Endodermal cell (in vitro differentiated cells): ENCODE measurements at regions not wholly inside any gene's neighbourhood (a gene's known extent, or its start where the extent isn't known, plus 50 kb on each side); places are given as distances from the start of the nearest gene placed in this dataset.

Experiments
- DNase-seq: peaks from one replicate; pipeline ENCODE4 v3.0.0-alpha.2; 2017
- H3K27ac ChIP-seq: 2 replicates; pipeline ENCODE4 v1.5.1; 2013; ENCODE audit warnings: mild to moderate bottlenecking, low read depth, low read length, moderate library complexity
- H3K27me3 ChIP-seq: 2 replicates; pipeline ENCODE4 v1.6.1; 2013; ENCODE audit warnings: mild to moderate bottlenecking, low read length, moderate library complexity; ENCODE audit not compliant: insufficient read depth, control insufficient read depth, poor library complexity, severe bottlenecking
- H3K36me3 ChIP-seq: 2 replicates; pipeline ENCODE4 v1.7.0; 2013; ENCODE audit warnings: mild to moderate bottlenecking, low read length, moderate library complexity; ENCODE audit not compliant: control insufficient read depth, insufficient read depth
- H3K4me1 ChIP-seq: one replicate; pipeline ENCODE4 v1.7.0; 2013; ENCODE audit warnings: low read length; ENCODE audit not compliant: control insufficient read depth, insufficient read depth
- H3K4me3 ChIP-seq: 2 replicates; pipeline ENCODE4 v1.5.1; 2013; ENCODE audit warnings: mild to moderate bottlenecking, low read length, moderate library complexity
- H3K9ac ChIP-seq: 2 replicates; pipeline ENCODE4 v1.6.1; 2013; ENCODE audit warnings: mild to moderate bottlenecking, low read length, moderate library complexity; ENCODE audit not compliant: poor library complexity, severe bottlenecking; ENCODE audit errors: extremely low read depth
- H3K9me3 ChIP-seq: 2 replicates; pipeline ENCODE4 v1.6.1; 2013; ENCODE audit warnings: mild to moderate bottlenecking, low read length, moderate library complexity; ENCODE audit not compliant: control insufficient read depth
- H3K27ac Mint-ChIP-seq: 2 replicates; pipeline ENCODE4 v1.8.0; 2020; ENCODE audit warnings: mixed read lengths
- H3K27me3 Mint-ChIP-seq: 2 replicates; pipeline ENCODE4 v1.8.0; 2021; ENCODE audit warnings: mild to moderate bottlenecking, mixed read lengths; ENCODE audit not compliant: insufficient read depth
- H3K36me3 Mint-ChIP-seq: 2 replicates; pipeline ENCODE4 v1.8.0; 2020; ENCODE audit warnings: low read depth, mixed read lengths
- H3K4me1 Mint-ChIP-seq: 2 replicates; pipeline ENCODE4 v1.8.0; 2020; ENCODE audit warnings: mixed read lengths
- H3K4me3 Mint-ChIP-seq: 2 replicates; pipeline ENCODE4 v1.8.0; 2020; ENCODE audit warnings: mild to moderate bottlenecking, moderate library complexity, mixed read lengths
- H3K9me3 Mint-ChIP-seq: 2 replicates; pipeline ENCODE4 v1.8.0; 2020; ENCODE audit warnings: mild to moderate bottlenecking, mixed read lengths
- WGBS, 2 experiments: methylation state at CpG; one replicate each; pipeline versions ENCODE4 v1.1.5 to v1.1.7; 2013; ENCODE audit warnings: missing lambda C conversion rate in 2 of 2, mixed read lengths in 1 of 2; ENCODE audit not compliant: insufficient coverage in 1 of 2, insufficient read length in 1 of 2; 5-methylcytosine and 5-hydroxymethylcytosine counted together
- TF ChIP-seq, protein P1 (sequence below): fragments of 200-600 bp; sonication (generic); conservative IDR thresholded peaks from 2 replicates; pipeline ENCODE4 v1.5.0; 2021; ENCODE audit warnings: antibody characterized with exemption, mild to moderate bottlenecking

DNA sequence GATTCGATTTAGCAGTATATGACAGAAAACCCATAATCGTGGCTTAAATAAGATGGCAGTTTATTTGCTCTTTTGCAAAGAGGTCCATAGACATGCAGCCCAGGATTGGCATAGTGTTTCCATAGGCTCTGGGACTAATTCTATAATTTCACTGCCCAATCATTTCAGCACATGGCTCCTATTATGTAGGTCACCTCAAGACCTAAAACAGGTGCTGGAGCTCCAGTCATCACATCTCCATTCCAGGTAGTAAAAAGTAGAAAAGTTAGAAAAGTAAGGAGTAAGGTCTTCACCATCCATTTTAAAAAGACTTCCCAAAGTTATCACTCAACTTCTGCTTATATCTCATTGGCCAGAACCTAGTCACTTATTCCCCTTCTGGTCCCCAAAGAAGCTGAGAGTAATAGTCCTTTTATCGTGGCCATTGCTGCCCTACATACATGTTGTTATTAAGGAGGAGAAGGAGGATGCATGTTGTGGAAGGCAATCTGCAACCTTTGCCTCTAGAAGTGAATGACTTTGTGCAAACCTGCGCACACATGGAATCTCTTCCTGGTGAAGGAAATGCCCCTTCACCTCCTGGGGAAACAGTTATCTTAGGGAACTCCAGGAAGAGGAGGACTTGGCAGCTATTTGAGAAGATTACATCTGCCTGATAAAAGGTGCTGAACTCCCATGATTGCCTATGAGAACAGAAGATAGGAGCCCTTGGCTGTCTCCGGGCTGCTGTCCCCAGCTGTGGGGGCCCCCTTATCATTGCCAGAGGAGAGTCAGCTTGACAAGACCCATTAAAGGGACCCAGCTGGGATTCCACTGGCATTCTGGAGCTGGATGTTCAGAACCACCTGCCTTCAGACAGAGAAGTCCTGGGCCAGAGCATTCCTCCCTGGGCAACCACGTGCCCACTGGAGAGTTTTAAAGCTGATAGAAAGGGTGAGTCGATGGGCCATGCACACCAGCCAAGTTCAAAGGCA, 330.6 kb upstream of the ZMIZ1 start:
- Histone ChIP-seq H3K36me3 (no peaks in the 10 kb centered on the region), H3K27me3 (peaks cover 86% of the 10 kb centered on the region), H3K4me3 (no peak overlapping the region), H3K9me3 (peaks cover 5% of the 10 kb centered on the region), H3K9ac (no peak overlapping the region), H3K27ac (no peak overlapping the region), H3K4me1 (peaks cover 12% of the 10 kb centered on the region)
- TF ChIP-seq, protein P1, sequence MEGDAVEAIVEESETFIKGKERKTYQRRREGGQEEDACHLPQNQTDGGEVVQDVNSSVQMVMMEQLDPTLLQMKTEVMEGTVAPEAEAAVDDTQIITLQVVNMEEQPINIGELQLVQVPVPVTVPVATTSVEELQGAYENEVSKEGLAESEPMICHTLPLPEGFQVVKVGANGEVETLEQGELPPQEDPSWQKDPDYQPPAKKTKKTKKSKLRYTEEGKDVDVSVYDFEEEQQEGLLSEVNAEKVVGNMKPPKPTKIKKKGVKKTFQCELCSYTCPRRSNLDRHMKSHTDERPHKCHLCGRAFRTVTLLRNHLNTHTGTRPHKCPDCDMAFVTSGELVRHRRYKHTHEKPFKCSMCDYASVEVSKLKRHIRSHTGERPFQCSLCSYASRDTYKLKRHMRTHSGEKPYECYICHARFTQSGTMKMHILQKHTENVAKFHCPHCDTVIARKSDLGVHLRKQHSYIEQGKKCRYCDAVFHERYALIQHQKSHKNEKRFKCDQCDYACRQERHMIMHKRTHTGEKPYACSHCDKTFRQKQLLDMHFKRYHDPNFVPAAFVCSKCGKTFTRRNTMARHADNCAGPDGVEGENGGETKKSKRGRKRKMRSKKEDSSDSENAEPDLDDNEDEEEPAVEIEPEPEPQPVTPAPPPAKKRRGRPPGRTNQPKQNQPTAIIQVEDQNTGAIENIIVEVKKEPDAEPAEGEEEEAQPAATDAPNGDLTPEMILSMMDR, result no peak
- peaks cover 24% of the 10 kb centered on the region for H3K4me1 Mint-ChIP-seq
- no peaks in the 10 kb centered on the region for H3K36me3 Mint-ChIP-seq
- H3K4me3 Mint-ChIP-seq, result no peak overlapping the region
- H3K27ac Mint-ChIP-seq, result no peak overlapping the region
- peaks cover 93% of the 10 kb centered on the region for H3K27me3 Mint-ChIP-seq
- 66 to 91% methylated on average over 6 to 7 of the region's 7 CpGs for WGBS, 2 experiments
- H3K9me3 Mint-ChIP-seq, result peaks cover 5% of the 10 kb centered on the region
- peak; percentile 73 for DNase-seq

DNA sequence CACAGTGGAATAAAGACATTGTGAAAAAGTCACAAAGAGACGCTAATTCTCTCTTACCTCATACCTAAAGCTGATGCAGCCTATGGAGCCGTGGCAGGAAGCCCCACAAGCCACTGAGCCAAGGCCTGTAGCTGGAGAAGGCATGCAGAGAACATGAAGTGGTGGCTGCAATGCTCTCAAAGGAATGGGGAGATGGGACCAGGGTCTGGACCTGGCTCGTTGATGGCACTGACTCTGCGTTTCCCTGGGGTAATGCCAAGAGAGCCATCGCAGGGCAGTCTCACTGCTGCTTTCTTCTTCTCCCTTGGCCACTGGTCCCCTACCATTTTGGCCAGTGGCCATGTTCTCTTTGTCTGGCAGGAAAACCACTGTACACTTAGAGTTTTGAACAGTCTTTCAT, 329.9 kb upstream of the ZMIZ1 start:
- Histone ChIP-seq H3K36me3 (no peaks in the 10 kb centered on the region), H3K27me3 (peaks cover 86% of the 10 kb centered on the region), H3K9me3 (peaks cover 5% of the 10 kb centered on the region), H3K27ac (no peak overlapping the region), H3K4me3 (no peak overlapping the region), H3K9ac (no peak overlapping the region), H3K4me1 (peaks cover 12% of the 10 kb centered on the region)
- peaks cover 5% of the 10 kb centered on the region for H3K9me3 Mint-ChIP-seq
- peaks cover 24% of the 10 kb centered on the region for H3K4me1 Mint-ChIP-seq
- no peak overlapping the region for H3K4me3 Mint-ChIP-seq
- no peak overlapping the region for H3K27ac Mint-ChIP-seq
- 89 to 100% methylated on average over 2 to 5 of the region's 5 CpGs for WGBS, 2 experiments
- H3K36me3 Mint-ChIP-seq, result no peaks in the 10 kb centered on the region
- DNase-seq, result no peak
- H3K27me3 Mint-ChIP-seq, result peaks cover 93% of the 10 kb centered on the region
- TF ChIP-seq, protein P1, result no peak

DNA sequence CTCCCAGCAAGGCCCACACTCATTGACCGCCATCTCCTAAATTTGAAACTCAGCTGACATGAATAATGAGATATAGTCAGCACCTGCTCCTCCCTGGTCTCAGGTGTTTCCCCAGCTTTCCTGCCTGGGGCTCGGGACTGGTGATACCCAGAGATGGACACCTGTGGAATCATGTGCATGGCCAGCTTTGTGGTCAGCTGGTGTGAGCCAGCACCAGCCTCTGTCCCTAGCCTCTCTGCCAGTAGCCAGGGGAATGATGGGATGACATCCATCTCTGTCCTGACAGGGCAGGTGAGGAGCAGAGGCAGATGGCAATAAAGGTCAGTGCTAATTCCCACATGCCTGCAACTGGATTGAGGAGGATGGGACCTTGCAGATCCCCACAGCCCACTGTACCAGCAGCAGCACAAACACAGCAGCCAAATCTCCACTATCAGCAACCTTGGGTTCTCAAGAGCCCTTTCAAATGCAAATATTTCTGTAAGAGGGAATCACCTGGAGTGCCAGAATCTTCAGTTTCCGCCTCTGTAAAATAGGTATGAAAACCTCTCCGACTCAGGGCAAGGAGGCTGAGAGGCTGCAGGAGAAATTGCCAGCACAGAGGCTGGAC, 329.2 kb upstream of the ZMIZ1 start:
- Histone ChIP-seq H3K4me3 (no peak overlapping the region), H3K27me3 (peaks cover 86% of the 10 kb centered on the region), H3K9ac (no peak overlapping the region), H3K4me1 (peaks cover 12% of the 10 kb centered on the region), H3K36me3 (no peaks in the 10 kb centered on the region), H3K9me3 (peaks cover 5% of the 10 kb centered on the region), H3K27ac (no peak overlapping the region)
- TF ChIP-seq, protein P1, result no peak
- 80 to 82% methylated on average over 2 to 4 of the region's 4 CpGs for WGBS, 2 experiments
- no peaks in the 10 kb centered on the region for H3K36me3 Mint-ChIP-seq
- H3K4me3 Mint-ChIP-seq, result no peak overlapping the region
- H3K4me1 Mint-ChIP-seq, result peaks cover 24% of the 10 kb centered on the region
- peaks cover 93% of the 10 kb centered on the region for H3K27me3 Mint-ChIP-seq
- no peak overlapping the region for H3K27ac Mint-ChIP-seq
- H3K9me3 Mint-ChIP-seq, result peaks cover 5% of the 10 kb centered on the region
- DNase-seq, result no peak
